K562 (cell line): ENCODE measurements at regions not wholly inside any gene's neighbourhood (a gene's known extent, or its start where the extent isn't known, plus 50 kb on each side); places are given as distances from the start of the nearest gene placed in this dataset.

Experiments used
- ATAC-seq: fragments of 200-7000 bp; cut with Tn5 transposase; 3 replicates; pipeline ENCODE4 v1.9.1; 2020; ENCODE audit warnings: moderate library complexity
- BruUV-seq: library from RNA; stranded (reverse); fragments of 400-500 nt; replicated peaks from 2 replicates; lab custom pipeline; 2021; lab: Mats Ljungman, UMichigan
- CTCF ChIA-PET: fragments of 300-600 bp; formaldehyde crosslinking; extraction: SDS; loops from one replicate; lab custom pipeline; 2021; ENCODE audit warnings: low intra/inter-chr PET ratio; lab: Yijun Ruan, JAX
- POLR2A ChIA-PET: fragments of 300-600, 350-650 bp; sonication (Branson Sonifier 250); formaldehyde crosslinking; extraction: SDS; loops from one replicate; lab custom pipeline; 2021; ENCODE audit warnings: antibody characterized with exemption, inconsistent platforms; lab: Yijun Ruan, JAX
- DNase-seq, 4 experiments: peaks; one replicate each; pipeline versions ENCODE4 v3.0.0 to v3.0.0-alpha.2; 2011 to 2018; ENCODE audit warnings: low spot score in 3 of 4, mixed read lengths in 3 of 4; ENCODE audit errors: extremely low read depth in 1 of 4
- FAIRE-seq: peaks from 2 replicates; lab custom pipeline; 2011; peaks lifted over from hg19 to GRCh38; lab: Jason Lieb, UNC
- H2AFZ ChIP-seq: 2 replicates; pipeline ENCODE4 v1.6.0; 2011; ENCODE audit warnings: low read depth, low read length, control low read depth, inconsistent platforms
- H3K27ac ChIP-seq: fragments of 200-600 bp; 3 replicates; pipeline ENCODE4 v1.8.0; 2011; ENCODE audit warnings: low read depth, mild to moderate bottlenecking, control low read depth, inconsistent platforms, low read length, moderate library complexity, mixed read lengths; ENCODE audit errors: extremely low read depth
- H3K27me3 ChIP-seq, 2 experiments: fragments of 300-600 bp in 1 of 2; 2 replicates in 1 of 2; 3 replicates in 1 of 2; pipeline versions ENCODE4 v1.6.0 to v1.8.0; 2011; ENCODE audit warnings: inconsistent platforms in 2 of 2, low read length in 2 of 2, mild to moderate bottlenecking in 1 of 2, mixed read lengths in 1 of 2, moderate library complexity in 1 of 2; ENCODE audit not compliant: control insufficient read depth in 2 of 2, insufficient read depth in 2 of 2
- H3K36me3 ChIP-seq: fragments of 300-600 bp; 3 replicates; pipeline ENCODE4 v1.8.0; 2011; ENCODE audit warnings: mild to moderate bottlenecking, low read length, inconsistent platforms; ENCODE audit not compliant: control insufficient read depth, insufficient read depth
- H3K4me1 ChIP-seq, 2 experiments: fragments of 200-600 bp in 1 of 2; replicated peaks in 1 of 2; 2 replicates in 1 of 2; 3 replicates in 1 of 2; pipeline versions ENCODE4 v1.5.1 to v1.8.0; 2011; ENCODE audit warnings: inconsistent platforms in 2 of 2, low read length in 2 of 2, mild to moderate bottlenecking in 1 of 2, mixed read lengths in 1 of 2, moderate library complexity in 1 of 2; ENCODE audit not compliant: control insufficient read depth in 2 of 2, insufficient read depth in 2 of 2
- H3K4me2 ChIP-seq: 2 replicates; pipeline ENCODE4 v1.6.1; 2011; ENCODE audit warnings: low read length, control low read depth, inconsistent platforms, mixed read lengths; ENCODE audit not compliant: insufficient read depth
- H3K4me3 ChIP-seq: fragments of 200-600 bp; sonication (generic), shearing (Covaris generic); 2 replicates; pipeline ENCODE4 v1.5.1; 2016; ENCODE audit warnings: control low read depth, inconsistent platforms
- H3K79me2 ChIP-seq: fragments of 200-600 bp; 3 replicates; pipeline ENCODE4 v1.8.0; 2011; ENCODE audit warnings: low read length, inconsistent platforms; ENCODE audit not compliant: control insufficient read depth, insufficient read depth
- H3K9ac ChIP-seq, 2 experiments: 2 replicates each; pipeline versions ENCODE4 v1.6.0 to v1.6.1; 2011; ENCODE audit warnings: low read depth in 2 of 2, low read length in 2 of 2, control low read depth in 1 of 2, inconsistent platforms in 1 of 2, mild to moderate bottlenecking in 1 of 2, mixed read lengths in 1 of 2; ENCODE audit not compliant: insufficient read depth in 1 of 2
- H3K9me1 ChIP-seq: one replicate; pipeline ENCODE4 v1.6.0; 2011; ENCODE audit warnings: inconsistent platforms, mild to moderate bottlenecking, low read length, moderate library complexity; ENCODE audit not compliant: control insufficient read depth, insufficient read depth
- H3K9me3 ChIP-seq: replicated peaks from 2 replicates; pipeline ENCODE4 v1.5.1; 2011; ENCODE audit warnings: low read depth, low read length, inconsistent platforms; ENCODE audit not compliant: control insufficient read depth, insufficient read depth
- H4K20me1 ChIP-seq: replicated peaks from 2 replicates; pipeline ENCODE4 v1.6.1; 2011; ENCODE audit warnings: low read length, inconsistent platforms, mixed read lengths; ENCODE audit not compliant: control insufficient read depth, insufficient read depth
- CBX1 ChIP-seq: sonication (generic); IDR thresholded peaks from 2 replicates; pipeline ENCODE4 v1.6.1; 2016; ENCODE audit warnings: antibody characterized with exemption, low read depth, mild to moderate bottlenecking
- CCAR2 ChIP-seq: fragments of 200-400 bp; formaldehyde crosslinking; IDR thresholded peaks from 2 replicates; pipeline ENCODE4 v1.6.1; 2017; ENCODE audit warnings: mild to moderate bottlenecking, low read depth, low read length
- CLOCK ChIP-seq: fragments of 250-450 bp; sonication (Bioruptor Pico); IDR thresholded peaks from 2 replicates; pipeline ENCODE4 v1.4.0; 2020; ENCODE audit warnings: mild to moderate bottlenecking, moderate library complexity, borderline replicate concordance
- HDAC8 ChIP-seq: fragments of 450-650 bp; IDR thresholded peaks from 2 replicates; pipeline ENCODE4 v1.6.1; 2016; ENCODE audit warnings: mild to moderate bottlenecking, missing genetic modification characterization, moderate library complexity, missing compliant biosample characterization
- HNRNPK ChIP-seq: fragments of 200-400 bp; formaldehyde crosslinking; IDR thresholded peaks from one replicate; pipeline ENCODE4 v1.6.1; 2018; ENCODE audit warnings: mild to moderate bottlenecking, low read depth, low read length; ENCODE audit not compliant: poor library complexity, severe bottlenecking
- MXI1 ChIP-seq: IDR thresholded peaks from 2 replicates; pipeline ENCODE4 v1.6.1; 2011; ENCODE audit warnings: low read depth, mild to moderate bottlenecking, improper control_type of control experiment, low read length
- NFIX ChIP-seq: fragments of 250-450 bp; sonication (Bioruptor Pico); IDR thresholded peaks from 2 replicates; pipeline ENCODE4 v1.4.0; 2020; ENCODE audit warnings: low read depth, mild to moderate bottlenecking, moderate library complexity
- RBFOX2 ChIP-seq: fragments of 200-400 bp; formaldehyde crosslinking; IDR thresholded peaks from 2 replicates; pipeline ENCODE4 v1.6.1; 2017; ENCODE audit warnings: low read depth, mild to moderate bottlenecking, low read length, moderate library complexity
- RBM25 ChIP-seq: fragments of 200-400 bp; formaldehyde crosslinking; IDR thresholded peaks from 2 replicates; pipeline ENCODE4 v1.6.1; 2018; ENCODE audit warnings: low read length, low read depth, moderate library complexity; ENCODE audit not compliant: severe bottlenecking
- TBL1XR1 ChIP-seq, 2 experiments: IDR thresholded peaks; 2 replicates each; pipeline ENCODE4 v1.6.1; 2012; ENCODE audit warnings: improper control_type of control experiment in 2 of 2, low read length in 2 of 2, mild to moderate bottlenecking in 1 of 2
- THRA ChIP-seq: fragments of 450-650 bp; IDR thresholded peaks from 2 replicates; pipeline ENCODE4 v1.6.1; 2017; ENCODE audit warnings: mild to moderate bottlenecking, moderate library complexity
- ZC3H8 ChIP-seq: fragments of 450-650 bp; IDR thresholded peaks from 2 replicates; pipeline ENCODE4 v1.6.1; 2017
- ZNF512 ChIP-seq: IDR thresholded peaks from 2 replicates; pipeline ENCODE4 v1.6.1; 2016; ENCODE audit warnings: missing genetic modification characterization, missing compliant biosample characterization
- ZNF57 ChIP-seq: fragments of 450-650 bp; formaldehyde crosslinking; IDR thresholded peaks from 2 replicates; pipeline ENCODE4 v1.4.0; 2020; ENCODE audit warnings: mild to moderate bottlenecking, moderate library complexity
- WGBS: fragments of 100-300 bp; shearing (Covaris generic); methylation state at CpG from one replicate; pipeline ENCODE4 v1.1.6; 2016; ENCODE audit warnings: low coverage, mixed read lengths; ENCODE audit not compliant: insufficient coverage; ENCODE audit errors: missing lambda C conversion rate; 5-methylcytosine and 5-hydroxymethylcytosine counted together
- in situ Hi-C: fragments of 300-500 bp; cut with MboI; formaldehyde crosslinking; loops from 4 replicates; pipeline ENCODE4 v1.15.0; 2018; ENCODE audit warnings: inconsistent platforms, mixed read lengths
- intact Hi-C: fragments of 100-400 bp; cut with micrococcal nuclease; formaldehyde crosslinking; loops from 2 replicates; pipeline ENCODE4 v1.14.2; 2022
- TF ChIP-seq, protein P1 (sequence below): fragments of 250-450 bp; sonication (Bioruptor Pico); IDR thresholded peaks from 2 replicates; pipeline ENCODE4 v1.8.0; 2022; ENCODE audit warnings: inconsistent platforms, mild to moderate bottlenecking, moderate library complexity, borderline replicate concordance

- no peak for TF ChIP-seq HNRNPK
These were observed 519.5 kb downstream of the PYDC2 start (continued) for GRCh38 chr3:191980443-191980842.

DNA sequence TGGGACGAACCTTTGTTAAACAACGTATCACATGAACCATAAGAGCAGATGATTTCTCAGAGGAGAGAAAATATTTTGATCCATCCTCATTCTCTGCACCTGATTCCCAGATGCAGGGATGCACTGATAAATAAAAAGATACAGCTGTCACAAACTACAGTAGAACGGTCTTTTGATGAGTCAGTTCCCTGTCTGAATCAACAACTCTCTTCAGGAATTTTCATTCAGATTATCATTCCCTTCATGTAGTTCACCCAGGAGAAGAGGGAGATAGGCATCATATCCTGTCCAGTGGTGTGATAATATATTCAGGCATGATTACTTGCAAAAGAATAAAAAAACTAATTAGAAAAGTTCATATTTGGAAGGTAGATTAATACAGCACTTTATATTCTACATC lies 521.5 kb downstream of the PYDC2 start:
- BruUV-seq = no TSS peak
- no peaks in the 10 kb centered on the region for H3K27me3 ChIP-seq
- ChIA-PET CTCF (no interaction called here), POLR2A (no interaction called here)
- in situ Hi-C loops (no loop called here), intact Hi-C loops (no loop called here)
- H3K4me1 ChIP-seq = no peaks in the 10 kb centered on the region
- ATAC-seq (no peak), FAIRE-seq (no peak), DNase-seq (no peak)
- no peak overlapping the region for H3K27ac ChIP-seq
- no peak overlapping the region for H3K4me2 ChIP-seq
- 0% methylated on average over 3 of the region's 3 CpGs for WGBS
- no peak overlapping the region for H2AFZ ChIP-seq
- no peak overlapping the region for H3K9ac ChIP-seq
- H3K79me2 ChIP-seq = no peaks in the 10 kb centered on the region
- H4K20me1 ChIP-seq = no peaks in the 10 kb centered on the region
- H3K9me1 ChIP-seq = no peaks in the 10 kb centered on the region
- no peak overlapping the region for H3K4me3 ChIP-seq
- H3K9me3 ChIP-seq = no peaks in the 10 kb centered on the region
- H3K36me3 ChIP-seq = no peaks in the 10 kb centered on the region
- TF ChIP-seq MXI1 (no peak), CLOCK (CRISPR knock-in tag) (no peak), NFIX (CRISPR knock-in tag) (no peak), THRA (no peak), TBL1XR1 (IDR thresholded peaks at IDR 0.05; ENCODE audit: low read length in 2 of 2) (no peak), RBM25 (no peak), CBX1 (no peak), ZNF512 (tag) (no peak), ZC3H8 (no peak), RBFOX2 (no peak), CCAR2 (no peak), ZNF57 (CRISPR knock-in tag) (no peak), HDAC8 (no peak)
- TF ChIP-seq, protein P1, sequence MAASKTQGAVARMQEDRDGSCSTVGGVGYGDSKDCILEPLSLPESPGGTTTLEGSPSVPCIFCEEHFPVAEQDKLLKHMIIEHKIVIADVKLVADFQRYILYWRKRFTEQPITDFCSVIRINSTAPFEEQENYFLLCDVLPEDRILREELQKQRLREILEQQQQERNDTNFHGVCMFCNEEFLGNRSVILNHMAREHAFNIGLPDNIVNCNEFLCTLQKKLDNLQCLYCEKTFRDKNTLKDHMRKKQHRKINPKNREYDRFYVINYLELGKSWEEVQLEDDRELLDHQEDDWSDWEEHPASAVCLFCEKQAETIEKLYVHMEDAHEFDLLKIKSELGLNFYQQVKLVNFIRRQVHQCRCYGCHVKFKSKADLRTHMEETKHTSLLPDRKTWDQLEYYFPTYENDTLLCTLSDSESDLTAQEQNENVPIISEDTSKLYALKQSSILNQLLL = no peak
